Hematopoietic multipotent progenitor cell treated with erythropoietin and hydrocortisone succinate and interleukin-3 and kit ligand, for 4 days (in vitro differentiated cells): ENCODE measurements at regions not wholly inside any gene's neighbourhood (a gene's known extent, or its start where the extent isn't known, plus 50 kb on each side); places are given as distances from the start of the nearest gene placed in this dataset.
"Not testable (repeated sequence)": the region's sequence is repeated elsewhere in the genome, so short reads cannot be mapped to it uniquely, and the experiment has no call there.

Experiments used
- DNase-seq: peaks from one replicate; pipeline ENCODE4 v3.0.0-alpha.2; 2015

DNA sequence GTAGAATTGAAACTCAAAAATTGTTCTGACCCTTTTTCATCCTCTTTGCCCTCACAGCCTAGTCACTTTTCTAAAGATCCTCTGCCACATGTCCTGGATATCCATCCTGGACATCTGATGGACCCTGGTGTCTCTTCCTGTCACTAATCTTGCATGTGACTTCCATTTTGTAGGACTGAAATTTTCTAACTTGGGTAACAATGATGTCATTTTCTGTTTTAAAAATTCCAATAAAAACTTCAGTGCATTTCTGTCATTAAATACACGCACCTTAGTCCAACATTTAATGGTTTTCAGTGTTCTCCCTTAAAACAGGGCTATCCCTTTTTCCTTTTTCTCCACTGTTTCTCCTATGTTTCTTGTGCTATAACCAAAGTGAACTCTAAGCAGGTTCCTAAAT lies 684.9 kb upstream of the ANKRD30A start:
- no peak for DNase-seq

DNA sequence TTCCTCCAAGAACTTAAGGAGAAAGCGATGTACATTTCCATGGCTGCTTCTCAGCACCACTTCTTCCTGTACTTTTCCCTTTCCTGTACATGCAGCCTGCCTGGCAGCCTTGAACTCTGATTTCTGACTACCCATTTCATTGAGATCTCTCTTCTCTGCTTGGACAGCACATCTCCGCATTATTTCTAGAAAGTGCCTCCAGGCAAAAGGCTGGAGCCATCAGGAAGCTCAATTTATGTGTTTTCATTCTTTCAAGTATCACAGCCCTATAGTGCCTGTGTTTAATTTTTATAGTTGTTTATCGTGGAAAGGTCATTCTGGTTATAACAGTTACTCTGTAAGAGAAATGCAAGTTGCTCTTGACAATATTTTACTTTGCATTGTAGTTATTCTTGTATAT lies 688.0 kb upstream of the ANKRD30A start:
- DNase-seq = no peak

DNA sequence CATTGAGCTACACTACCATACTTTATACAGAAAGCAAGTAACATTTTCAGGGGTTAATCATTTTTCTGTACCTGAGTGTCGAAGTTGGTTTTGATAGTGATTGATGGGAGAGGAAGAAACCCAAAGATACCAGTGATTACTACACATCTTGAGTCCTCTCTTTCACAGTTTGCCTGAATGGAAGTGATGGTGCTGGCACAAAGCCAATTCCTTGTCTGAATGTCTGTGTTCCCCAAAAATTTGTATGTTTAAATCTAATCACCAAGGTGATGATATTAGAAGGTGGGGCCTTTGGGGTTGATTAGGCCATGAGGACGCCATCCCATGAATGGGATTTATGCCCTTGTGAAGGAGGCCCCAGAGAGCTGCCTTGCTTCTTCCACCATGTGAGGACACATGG lies 696.9 kb upstream of the ANKRD30A start:
- no peak for DNase-seq

DNA sequence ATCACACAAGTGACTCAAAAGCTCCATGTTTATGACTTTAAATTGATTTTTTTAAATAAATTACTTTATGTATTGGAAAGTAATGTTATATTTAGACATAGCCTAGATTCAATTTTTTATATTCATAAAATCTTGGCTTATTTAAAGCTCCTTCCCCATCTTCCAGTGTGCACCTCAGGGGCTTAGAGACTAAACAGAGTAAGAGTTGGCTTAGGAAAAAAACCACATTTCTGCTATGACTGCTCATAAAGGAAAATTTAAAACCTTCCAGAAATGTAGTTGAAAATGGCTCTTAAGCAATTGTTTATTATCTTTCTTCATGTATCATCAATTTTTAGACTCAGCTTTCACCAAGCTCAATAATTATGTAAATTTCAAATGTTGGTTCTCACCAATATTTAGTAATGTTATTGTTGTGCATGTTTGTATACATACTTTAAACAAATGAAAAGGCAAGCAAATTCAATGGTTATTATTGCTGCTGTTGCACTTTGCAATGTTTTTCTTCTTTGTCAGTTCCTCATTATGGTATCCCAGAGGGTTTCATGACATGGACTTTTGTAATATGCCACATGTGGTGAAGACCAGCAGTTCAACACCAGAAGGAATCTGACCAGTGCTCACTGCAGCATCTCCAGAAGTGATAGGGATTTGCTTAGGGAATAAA lies 700.1 kb upstream of the ANKRD30A start:
- no peak for DNase-seq

DNA sequence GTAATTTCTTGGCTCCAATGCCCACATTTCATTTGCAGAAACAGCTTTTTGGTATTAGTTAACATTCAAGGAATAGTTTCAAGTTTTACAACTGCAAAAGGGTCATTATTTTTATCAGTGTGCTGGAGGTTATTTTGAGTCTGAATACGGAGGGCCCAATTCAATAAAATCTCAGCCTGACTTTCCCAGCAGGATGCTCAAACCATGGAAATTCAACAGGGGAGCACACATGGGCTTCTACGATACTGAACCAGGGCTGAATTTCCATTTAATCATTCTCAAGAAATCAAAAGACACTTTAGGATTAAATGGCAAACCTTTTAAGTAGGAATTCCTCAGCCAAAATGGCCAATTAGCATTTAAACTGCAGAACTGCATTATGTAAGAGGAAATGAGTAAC lies 700.9 kb upstream of the ANKRD30A start:
- DNase-seq = no peak

DNA sequence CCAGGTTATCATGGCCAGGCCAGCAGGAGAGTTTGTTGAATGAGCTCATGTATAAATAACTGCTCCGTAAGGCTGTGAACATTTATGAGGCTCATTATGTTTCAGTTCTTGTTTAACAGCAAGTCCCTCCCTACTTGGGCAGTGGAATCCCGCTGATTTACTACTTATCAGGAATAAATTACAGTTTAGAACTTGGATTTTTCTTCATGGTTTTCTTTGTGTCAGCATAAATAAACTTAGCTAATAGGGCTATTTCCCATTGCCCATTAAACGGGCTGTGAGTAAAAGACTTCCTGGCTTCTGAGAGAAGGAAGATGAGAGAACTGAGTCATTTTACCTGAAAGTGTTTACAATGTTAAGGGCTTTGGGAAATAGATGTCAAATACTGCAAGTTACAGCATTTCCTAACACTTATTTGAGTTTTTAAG lies 701.6 kb upstream of the ANKRD30A start:
- DNase-seq = no peak

DNA sequence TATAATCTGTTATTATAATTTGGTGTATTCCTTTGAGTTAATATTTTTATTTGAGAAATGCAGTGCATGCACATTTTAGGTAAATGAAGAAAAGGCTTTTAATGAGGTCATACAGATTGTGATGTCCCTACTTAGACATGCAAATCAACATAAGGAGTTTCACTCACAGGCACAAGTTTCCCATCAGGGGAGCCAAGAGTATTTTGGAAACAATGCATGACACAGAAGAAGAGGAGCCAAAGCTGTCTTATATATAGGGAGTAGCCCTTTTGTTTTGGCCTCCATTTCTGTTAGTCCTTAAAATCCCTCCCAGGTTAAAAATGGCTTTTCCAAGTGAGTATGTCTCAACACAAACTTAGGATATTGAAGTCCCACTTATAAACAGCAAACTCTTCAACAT lies 703.4 kb upstream of the ANKRD30A start:
- no peak for DNase-seq

DNA sequence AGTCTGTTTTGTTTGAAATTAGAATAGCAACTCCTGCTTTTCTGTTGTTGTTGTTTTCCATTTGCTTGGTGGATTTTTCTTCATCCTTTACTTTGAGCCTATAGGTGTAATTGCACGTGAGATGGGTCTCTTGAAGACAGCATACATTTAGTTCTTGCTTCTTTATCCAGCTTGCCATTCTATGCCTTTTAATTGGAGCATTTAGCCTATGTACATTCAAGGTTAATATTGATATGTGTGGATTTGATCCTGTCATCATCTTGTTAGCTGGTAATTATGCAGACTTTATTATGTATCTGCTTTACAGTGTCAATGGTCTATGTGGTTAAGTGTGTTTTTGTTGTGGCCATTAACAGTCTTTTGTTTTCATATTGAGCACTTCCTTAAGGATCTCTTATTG lies 708.9 kb upstream of the ANKRD30A start:
- no peak for DNase-seq

DNA sequence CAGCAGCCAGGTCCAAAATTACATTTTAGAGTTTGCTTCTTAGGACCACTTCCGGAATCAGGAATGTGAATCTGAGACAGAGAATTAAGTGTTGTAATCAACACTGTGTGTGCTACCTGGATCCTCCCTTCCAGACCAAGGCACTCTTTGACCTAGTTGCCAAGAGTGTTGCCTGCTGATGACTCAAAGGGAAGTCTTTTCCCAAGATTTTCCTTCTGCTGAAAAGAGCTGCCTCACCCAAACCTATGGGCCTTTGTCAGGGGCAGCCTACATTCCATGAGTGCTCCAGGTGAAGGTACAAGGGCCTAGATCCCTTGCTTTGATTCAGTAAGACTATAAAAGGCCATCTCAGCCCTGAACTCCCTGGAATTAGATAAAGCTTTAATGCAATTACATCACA lies 712.5 kb upstream of the ANKRD30A start:
- no peak for DNase-seq

DNA sequence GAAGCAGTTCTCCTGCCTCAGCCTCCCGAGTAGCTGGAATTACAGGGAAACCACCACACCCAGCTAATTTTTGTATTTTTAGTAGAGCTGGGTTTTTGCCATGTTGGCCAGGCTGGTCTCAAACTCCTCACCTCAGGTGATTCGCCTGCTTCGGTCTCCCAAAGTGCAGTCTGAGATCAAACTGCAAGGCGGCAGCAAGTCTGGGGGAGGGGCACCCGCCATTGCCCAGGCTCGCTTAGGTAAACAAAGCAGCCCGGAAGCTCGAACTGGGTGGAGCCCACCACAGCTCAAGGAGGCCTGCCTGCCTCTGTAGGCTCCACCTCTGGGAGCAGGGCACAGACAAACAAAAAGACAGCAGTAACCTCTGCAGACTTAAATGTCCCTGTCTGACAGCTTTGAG lies 725.2 kb upstream of the ANKRD30A start:
- DNase-seq = not testable (repeated sequence)

DNA sequence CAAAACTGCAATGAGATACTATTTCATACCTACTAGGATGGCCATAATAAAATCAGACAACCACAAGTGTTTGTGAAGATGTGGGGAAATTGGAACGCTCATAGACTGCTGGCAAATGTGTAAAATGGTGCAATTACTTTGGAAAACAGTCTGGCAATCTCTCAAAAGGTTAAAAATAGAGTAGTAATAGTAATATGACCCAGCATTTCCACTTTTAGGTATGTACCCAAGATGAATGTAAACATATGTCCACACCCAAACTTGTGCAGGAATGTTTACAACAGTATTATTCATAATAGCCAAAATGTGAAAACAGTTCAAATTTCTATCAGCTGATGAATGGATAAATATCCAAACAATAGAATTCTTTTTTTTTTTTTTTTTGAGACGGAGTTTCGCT lies 731.6 kb upstream of the ANKRD30A start:
- no peak for DNase-seq

DNA sequence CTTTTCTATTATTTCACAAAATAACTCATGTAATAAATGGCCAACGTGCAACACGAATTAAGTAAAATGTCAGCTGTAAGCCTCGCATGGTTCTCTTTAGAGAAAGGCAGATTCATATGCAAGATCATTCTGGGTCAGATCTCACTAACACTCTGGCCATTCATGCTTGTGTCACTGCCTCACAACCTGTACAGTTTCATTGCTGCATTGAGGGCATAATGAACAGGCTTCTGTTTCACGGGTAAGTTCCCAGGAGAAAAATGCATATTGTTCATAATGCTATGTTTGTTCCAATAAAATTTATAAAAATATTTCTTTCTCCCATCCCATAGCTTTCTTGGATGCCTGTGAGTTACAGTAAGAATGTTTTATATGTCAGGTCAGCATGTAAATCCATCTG lies 734.0 kb upstream of the ANKRD30A start:
- no peak for DNase-seq

DNA sequence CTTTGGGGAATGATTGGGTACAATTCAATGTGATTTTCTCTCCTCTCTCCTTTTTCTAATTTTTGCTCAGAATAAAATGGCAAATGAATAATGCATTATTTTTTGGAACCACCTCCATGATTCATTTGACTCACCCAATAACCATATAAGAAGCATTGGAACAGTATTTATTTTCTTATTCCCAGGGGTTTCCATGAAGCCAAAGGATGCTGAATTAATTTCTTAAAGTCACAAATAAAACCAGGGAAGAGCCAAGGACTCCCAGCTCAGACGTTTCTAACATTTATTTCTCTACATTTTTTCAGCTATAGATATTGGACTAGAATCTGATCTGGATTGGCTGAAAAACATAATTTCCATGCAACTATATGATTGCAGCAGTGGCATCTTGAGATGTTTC lies 735.2 kb upstream of the ANKRD30A start:
- no peak for DNase-seq

DNA sequence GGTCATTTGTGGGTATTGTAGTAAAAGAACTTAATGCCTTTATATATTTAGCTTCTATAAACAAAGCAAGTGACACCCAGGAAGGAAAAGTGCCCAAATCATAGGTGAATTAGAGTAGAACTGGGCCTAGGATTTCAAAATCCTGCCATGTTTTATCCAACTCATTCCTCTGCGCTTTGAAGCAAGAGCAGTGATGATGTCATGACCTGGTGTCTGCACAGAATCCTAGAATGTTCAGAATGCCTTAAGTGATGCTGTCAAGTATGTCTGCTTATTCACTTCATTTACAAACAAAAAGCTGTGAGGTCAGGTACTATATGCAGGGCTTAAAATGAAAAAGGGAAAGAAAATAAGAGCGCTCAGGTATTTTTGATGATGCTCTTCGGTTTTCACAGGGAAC lies 737.2 kb upstream of the ANKRD30A start:
- DNase-seq = no peak

DNA sequence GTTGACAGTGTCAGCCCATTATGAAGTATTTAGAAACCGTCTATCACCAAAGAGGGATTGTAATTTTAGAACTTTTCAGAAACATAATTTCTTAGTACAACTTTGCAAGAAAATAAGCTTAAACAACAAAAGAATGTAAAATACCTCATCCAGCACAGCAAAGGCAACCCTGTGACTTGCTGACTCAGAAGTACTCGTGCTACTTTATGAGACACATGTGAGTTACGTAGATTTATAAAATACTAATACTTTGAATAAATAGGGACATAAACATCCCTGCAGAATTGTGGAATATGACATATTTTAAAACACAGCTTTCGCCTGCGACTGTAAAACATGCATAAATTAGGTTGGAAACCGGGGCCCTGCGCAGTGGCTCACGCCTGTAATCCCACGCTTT lies 739.7 kb upstream of the ANKRD30A start:
- DNase-seq = no peak

DNA sequence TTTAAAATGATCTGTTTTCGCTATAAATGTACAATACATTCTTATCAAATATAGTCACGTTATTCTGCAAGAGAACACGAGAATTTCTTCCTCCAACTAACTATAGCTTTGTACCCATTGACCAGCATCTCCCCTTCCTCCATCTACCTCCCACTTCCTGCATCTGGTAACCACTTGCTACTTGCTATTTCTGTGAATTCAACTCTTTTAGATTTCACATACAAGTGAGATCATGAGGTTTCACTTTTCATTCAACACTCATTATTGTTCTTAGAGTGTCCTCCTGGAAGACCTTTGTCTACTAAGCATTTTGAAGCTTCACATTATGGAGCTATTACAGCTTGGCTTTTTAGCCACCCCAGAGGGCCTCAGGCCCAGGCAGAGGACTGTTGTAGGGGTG lies 741.3 kb upstream of the FZD8 start:
- no peak for DNase-seq

DNA sequence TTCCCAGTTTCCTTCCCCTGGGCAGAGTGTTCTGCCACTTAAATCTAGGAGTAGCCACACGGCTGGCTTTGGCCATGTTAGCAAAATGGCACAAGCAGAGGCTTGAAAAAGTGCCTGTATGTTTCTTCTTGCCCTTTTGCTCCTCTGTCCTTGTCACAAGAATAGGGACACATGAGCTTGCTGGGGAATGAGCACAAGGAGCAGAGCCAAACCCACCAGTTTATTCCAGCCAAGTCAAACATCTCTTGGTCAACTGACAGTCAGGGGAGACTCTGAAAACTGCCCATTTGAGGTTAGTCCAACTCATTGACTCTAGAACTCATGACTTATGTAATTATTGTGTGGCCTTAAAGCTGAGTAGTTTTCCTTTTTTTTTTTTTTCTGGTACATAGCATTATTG lies 739.7 kb upstream of the FZD8 start:
- DNase-seq = no peak

DNA sequence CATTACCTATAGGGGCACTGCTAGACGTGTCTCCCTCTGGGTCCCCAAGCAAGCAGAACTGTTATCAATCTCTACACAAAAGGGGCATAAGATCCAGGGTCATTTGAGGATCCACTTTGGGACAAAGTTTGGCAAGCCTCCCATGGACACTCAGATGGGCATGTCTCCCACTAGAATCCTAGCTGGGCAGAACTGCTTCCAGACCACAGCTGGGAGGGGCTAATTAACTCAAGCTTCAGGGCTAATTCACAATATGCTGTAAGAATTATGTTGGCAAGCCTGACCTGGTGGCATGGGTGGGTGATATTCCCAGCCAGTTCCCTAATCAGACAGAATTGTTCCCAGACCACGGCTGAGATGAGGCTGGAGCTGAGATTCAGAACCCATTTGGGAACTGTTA lies 738.4 kb upstream of the FZD8 start:
- DNase-seq = no peak

DNA sequence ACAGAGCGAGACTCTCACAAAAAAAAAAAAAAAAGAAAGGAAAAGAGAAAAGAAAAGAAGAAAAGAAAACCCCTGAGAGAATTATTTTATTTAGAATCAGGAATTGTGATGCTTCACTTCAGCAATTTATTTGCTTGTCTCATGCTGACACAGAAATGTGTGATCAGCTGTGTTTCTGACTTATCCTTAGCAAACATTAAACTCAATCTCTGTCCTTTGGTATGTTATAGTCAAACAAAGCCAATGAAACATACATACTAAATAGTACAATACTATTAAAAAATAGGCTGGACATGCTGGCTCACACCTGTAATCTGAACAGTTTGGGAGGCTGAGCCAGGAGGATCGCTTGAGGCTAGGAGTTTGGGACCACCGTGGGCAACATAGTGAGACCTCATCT lies 733.0 kb upstream of the FZD8 start:
- DNase-seq = no peak

DNA sequence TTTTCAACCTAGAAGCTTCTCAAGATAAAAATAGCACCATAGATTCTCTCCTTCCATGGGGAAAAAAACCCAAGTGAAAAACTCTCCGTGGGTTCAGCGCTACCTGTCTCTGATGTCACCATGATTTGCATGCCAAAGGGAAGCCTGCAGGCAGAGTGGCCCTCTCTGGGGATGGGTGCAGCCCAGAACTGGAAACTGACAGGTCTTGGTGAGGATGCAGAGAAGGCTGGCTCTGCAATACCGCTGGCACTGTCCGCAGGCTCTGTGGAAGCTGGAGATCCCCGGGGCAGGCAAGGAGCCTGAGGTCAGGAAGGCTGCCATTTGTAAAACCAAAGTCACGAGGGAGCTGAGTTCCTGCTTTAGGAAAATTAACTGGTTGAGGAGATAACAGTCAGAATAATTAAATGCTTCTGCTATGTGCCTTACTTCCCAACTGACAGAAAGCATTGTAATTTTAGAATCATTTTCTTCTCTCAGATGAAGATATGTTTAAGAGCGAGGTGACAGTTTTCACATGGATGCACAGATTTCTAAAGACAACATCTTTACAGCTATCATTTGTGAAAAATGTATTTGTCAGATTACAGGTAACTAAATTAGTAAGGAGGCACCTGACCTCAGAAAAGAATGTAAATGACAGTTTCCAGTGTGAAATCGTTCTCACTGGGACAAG lies 731.5 kb upstream of the FZD8 start:
- DNase-seq = no peak

DNA sequence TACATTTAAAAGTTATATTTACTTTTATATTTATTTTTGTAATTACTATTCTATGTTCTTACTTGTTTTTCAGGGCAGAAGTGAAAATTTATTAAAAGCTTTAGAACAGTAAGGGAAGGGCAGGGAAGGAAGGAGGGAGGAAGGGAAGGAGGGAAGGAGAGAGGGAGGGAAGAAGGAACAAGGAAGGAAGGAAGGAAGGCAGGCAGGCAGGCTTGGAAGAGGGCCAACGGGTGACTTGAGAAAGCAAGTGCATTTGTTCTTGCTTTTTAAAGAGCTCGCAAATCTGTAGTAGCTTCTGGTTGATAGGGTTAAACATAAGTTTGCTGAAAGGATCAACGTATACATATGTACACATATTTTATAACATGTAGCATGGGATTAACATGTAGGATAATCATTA lies 725.3 kb upstream of the FZD8 start:
- no peak for DNase-seq

DNA sequence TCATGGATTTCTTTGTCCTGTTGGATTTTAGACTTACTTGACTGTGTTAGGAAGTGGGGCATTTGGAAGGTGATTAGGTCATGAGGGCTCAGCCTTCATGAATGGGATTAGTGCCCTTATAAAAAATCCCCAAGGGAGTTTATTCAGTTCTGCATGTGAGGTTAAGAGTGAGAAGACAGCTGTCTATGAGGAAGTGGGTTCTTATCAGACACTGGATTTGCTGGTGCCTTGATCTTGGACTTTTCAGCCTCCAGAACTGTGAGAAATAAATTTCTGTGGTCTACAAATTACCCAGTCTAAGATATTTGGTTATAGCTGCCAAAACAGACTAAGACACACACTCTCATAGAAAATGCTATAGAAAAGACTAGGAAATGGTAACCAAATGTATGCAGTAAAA lies 724.7 kb upstream of the FZD8 start:
- no peak for DNase-seq

DNA sequence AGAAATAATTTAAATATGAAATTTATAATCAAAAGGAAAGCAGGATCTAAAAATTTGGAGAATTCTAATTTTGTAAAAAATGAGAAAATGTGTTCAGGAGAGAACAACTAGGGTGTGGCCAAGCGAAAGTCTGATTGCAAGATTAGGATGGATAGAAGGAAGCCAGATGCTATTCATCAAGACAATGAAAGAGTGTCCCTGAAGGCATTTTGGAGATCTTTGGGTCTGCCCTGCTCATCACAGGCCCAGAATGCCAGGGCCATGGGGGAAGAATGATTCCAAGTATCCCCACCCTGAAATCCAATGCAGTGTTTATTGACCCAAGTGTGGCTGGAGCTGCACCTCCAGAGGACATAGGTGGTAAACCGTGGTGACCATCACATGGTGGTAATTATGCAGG lies 724.0 kb upstream of the FZD8 start:
- DNase-seq = no peak

DNA sequence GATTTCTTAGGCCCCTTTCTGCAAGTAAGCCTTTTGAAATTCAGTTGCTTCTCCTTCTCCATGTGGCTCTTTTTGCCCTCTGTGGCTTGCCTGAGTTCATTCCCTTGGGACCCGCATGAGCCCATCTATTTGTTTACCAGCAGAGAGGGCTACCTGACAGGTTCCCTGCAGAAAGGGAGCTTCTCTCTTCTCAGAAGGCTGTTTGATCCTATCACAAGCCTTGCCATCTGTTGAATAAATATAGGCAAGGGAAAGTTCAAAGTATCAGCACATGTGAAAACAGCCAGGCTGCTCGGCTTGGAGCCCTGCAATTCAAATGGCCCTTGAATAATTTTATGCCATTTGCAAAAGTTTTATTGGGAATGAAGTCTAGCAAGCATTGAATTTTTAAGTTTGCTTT lies 720.2 kb upstream of the FZD8 start:
- DNase-seq = no peak

DNA sequence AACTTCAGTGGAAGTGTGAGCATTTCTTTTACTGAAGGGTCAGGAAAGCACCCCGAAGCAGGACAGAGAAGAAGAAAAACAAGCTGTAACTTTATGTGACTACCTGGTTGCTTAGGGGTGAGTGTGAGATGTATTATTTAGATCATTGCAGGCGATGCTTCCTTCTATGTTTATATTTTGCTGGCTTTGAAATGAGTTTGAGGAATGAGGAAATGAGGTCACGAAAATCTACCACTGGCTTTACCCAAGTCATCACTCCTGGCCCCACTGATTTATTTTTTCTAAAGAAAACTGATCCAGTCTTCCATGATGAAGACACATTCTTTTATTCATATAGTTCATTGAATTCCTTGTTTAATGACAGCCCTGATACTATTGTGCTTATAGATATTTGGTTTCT lies 716.6 kb upstream of the FZD8 start:
- DNase-seq = no peak
